HUES64 (cell line): ENCODE measurements at regions not wholly inside any gene's neighbourhood (a gene's known extent, or its start where the extent isn't known, plus 50 kb on each side); places are given as distances from the start of the nearest gene placed in this dataset.
"Not testable (repeated sequence)": the region's sequence is repeated elsewhere in the genome, so short reads cannot be mapped to it uniquely, and the experiment has no call there.

Experiments used
- H3K27ac ChIP-seq: 2 replicates; pipeline ENCODE4 v1.7.0; 2013; ENCODE audit warnings: low read depth, low read length, inconsistent platforms
- H3K27me3 ChIP-seq: 2 replicates; pipeline ENCODE4 v1.6.1; 2013; ENCODE audit warnings: mild to moderate bottlenecking, low read length; ENCODE audit not compliant: insufficient read depth
- H3K36me3 ChIP-seq: 2 replicates; pipeline ENCODE4 v1.6.1; 2013; ENCODE audit warnings: mild to moderate bottlenecking, low read length; ENCODE audit not compliant: insufficient read depth
- H3K4me1 ChIP-seq: 2 replicates; pipeline ENCODE4 v1.6.1; 2013; ENCODE audit warnings: mild to moderate bottlenecking, low read length, moderate library complexity; ENCODE audit not compliant: insufficient read depth
- H3K4me3 ChIP-seq: 2 replicates; pipeline ENCODE4 v1.5.1; 2013; ENCODE audit warnings: mild to moderate bottlenecking, low read length, moderate library complexity
- H3K9ac ChIP-seq: 2 replicates; pipeline ENCODE4 v1.6.1; 2013; ENCODE audit warnings: mild to moderate bottlenecking, low read depth, low read length
- H3K9me3 ChIP-seq: 2 replicates; pipeline ENCODE4 v1.6.1; 2013; ENCODE audit warnings: low read depth, low read length; ENCODE audit not compliant: insufficient read depth
- WGBS: fragments of 150-250, 120-280 bp; methylation state at CpG from one replicate; pipeline ENCODE4 v1.1.7; 2013; ENCODE audit warnings: missing lambda C conversion rate; 5-methylcytosine and 5-hydroxymethylcytosine counted together

DNA sequence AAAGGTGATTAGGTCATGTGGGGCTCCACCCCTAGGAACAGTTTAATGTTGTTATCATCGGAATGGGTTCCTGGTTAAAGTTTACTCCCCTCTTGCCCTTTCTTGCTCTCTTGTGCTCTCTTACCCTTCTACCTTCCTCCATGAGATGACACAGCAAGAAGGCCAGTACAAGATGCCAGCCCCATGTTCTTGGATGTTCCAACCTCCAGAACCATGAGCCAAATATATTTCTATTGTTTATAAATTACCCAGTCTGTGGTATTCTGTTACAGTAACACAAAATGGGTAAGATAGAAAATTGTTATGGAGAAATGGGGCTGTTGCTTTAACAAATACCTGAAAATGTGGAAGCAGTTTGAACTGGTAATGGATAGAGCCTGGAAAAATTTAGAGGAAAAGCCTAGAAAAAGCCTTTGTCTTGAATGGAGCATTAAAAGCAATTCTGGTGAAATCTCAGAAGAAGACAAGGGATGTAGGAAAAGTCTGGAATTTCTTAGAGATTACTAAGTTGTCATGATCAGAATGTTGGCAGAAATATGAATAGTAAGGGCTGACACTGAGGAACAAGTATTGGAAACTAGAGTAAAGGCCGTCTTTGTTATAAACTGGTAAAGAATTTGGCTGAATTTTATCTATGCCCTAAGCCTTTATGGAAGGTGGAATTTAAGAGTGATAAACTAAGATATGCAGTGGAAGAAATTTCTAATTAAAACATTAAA is 53.5 kb upstream of the TSC22D1 start:
- Histone ChIP-seq H3K9ac (no peak overlapping the region), H3K9me3 (no peaks in the 10 kb centered on the region)
- 93% methylated on average over 2 of the region's 2 CpGs for WGBS

DNA sequence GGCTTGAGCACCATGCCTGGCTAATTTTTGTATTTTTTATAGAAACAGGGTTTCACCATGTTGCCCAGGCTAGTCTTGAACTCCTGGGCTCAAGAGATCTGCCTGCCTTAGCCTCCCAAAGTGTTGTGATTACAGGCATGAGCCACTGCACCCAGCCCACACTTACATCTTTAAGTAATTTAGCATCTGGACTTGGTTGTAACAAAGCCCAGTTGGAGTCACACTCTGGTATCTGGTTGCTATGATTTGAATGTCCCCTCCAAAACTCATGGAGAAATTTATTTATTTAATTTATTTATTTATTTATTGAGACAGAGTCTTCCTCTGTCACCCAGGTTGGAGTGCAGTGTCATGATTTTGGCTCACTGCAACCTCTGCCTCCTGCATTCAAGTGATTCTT is 52.7 kb upstream of the TSC22D1 start:
- H3K4me3 ChIP-seq, H3K9me3 ChIP-seq, H3K4me1 ChIP-seq, H3K27me3 ChIP-seq, H3K27ac ChIP-seq, H3K36me3 ChIP-seq, H3K9ac ChIP-seq: not testable (repeated sequence)

More for the DNA sequence above, 53.5 kb upstream of the TSC22D1 start:
- Histone ChIP-seq H3K27me3 (no peaks in the 10 kb centered on the region), H3K4me3 (no peak overlapping the region), H3K27ac (no peak overlapping the region), H3K36me3 (no peaks in the 10 kb centered on the region), H3K4me1 (no peaks in the 10 kb centered on the region)

DNA sequence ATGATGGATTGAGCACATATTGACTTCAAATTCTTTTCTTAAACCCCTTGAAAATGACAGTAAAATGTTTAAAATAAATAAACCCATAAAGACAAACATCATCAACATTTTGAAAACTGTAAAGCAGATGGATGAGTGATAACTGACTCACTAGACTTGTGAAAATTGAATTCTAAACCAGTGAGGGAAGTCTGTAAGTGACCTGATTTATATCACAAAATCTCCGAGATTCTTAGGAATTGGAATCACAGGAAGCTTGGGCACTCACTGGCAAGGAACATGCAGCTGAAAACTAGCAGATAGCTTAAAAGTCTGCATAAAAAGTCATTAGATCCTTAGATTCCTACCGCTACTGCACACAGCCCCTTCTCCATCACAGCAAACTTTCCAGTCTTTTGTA is 51.3 kb upstream of the TSC22D1 start:
- H3K9ac ChIP-seq = no peak overlapping the region
- H3K4me1 ChIP-seq = peaks cover 4% of the 10 kb centered on the region; the same call in 1 of the 2 replicates
- H3K27me3 ChIP-seq = no peaks in the 10 kb centered on the region
- 98% methylated on average over 2 of the region's 2 CpGs for WGBS
- H3K4me3 ChIP-seq = no peak overlapping the region
- no peaks in the 10 kb centered on the region for H3K9me3 ChIP-seq
- no peaks in the 10 kb centered on the region for H3K36me3 ChIP-seq
- no peak overlapping the region for H3K27ac ChIP-seq

GRCh38 chr13:44626176-44626575 is 50.0 kb upstream of the TSC22D1 start:
- H3K27ac ChIP-seq = no peak overlapping the region
- peaks cover 4% of the 10 kb centered on the region; the same call in 1 of the 2 replicates for H3K4me1 ChIP-seq
- H3K27me3 ChIP-seq = no peaks in the 10 kb centered on the region
- WGBS = 87% methylated on average over 2 of the region's 2 CpGs
- no peak overlapping the region for H3K4me3 ChIP-seq
- H3K9ac ChIP-seq = no peak overlapping the region
- H3K9me3 ChIP-seq = no peaks in the 10 kb centered on the region
- no peaks in the 10 kb centered on the region for H3K36me3 ChIP-seq
